ENCODE measurements at regions not wholly inside any gene's neighbourhood (a gene's known extent, or its start where the extent isn't known, plus 50 kb on each side); places are given as distances from the start of the nearest gene placed in this dataset.

DNA sequence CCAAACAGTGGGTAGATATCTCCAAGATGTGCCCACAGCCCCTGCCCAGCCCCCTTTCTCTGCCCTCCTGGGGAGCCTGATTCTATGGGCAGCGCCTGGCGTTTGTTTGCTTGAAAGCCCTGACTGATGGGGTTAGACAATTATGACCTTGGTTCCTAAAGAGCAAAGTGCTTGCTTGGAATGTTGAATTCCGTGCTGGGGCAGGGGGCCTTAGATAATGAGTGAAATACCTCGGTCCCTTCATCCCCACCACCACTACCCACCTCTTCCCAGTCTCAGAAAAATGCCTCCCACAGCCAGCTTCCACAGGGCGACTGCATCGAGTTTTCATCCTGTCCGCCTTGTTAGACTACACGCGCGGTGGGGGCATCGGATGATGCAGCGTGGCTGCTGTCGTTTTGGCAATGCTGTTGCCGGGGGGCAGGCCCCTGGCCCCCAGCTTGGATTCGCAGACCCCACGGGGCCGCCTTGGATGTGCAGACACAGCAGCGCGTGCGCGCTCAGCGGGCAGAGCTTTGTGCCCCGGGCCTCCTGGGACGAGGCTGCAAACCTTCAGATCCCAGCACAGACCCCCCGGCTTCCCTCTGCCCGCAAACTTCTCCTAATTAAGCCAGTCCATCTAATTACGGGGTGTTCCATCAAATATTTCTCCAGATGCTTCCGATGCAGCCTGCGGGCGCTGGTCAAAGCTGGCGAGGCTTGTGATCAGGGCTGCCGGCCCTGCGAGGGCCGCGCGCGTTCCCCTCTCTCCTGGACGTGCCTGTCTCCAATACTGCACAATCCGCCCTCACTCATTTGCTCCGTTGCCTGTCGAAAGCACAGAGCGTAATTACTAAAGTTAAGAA is 86.1 kb downstream of the LINC00237 start (continued):
- TF ChIP-seq BCL6 (CRISPR knock-in tag; IDR thresholded peaks at IDR 0.05) (peak; percentile 97), ZBTB3 (CRISPR knock-in tag; IDR thresholded peaks at IDR 0.05; ENCODE audit: borderline replicate concordance, low read depth) (no peak), ZNF607 (CRISPR knock-in tag; IDR thresholded peaks at IDR 0.05; ENCODE audit: borderline replicate concordance) (no peak), TCF7L2 (IDR thresholded peaks at IDR 0.05; ENCODE audit: low read depth, low read length) (no peak), SCMH1 (CRISPR knock-in tag; IDR thresholded peaks at IDR 0.05; ENCODE audit: borderline replicate concordance) (no peak), ZIK1 (CRISPR knock-in tag; IDR thresholded peaks at IDR 0.05; ENCODE audit: borderline replicate concordance, low read depth) (0 out of 2 replicates have a peak, but pooled peaks have one; percentile 12), SMARCC2 (IDR thresholded peaks at IDR 0.05) (no peak), SNRNP70 (IDR thresholded peaks at IDR 0.05; ENCODE audit: low read depth, low read length) (no peak), FOXJ3 (CRISPR knock-in tag; IDR thresholded peaks at IDR 0.05; ENCODE audit: borderline replicate concordance) (no peak), IKZF4 (CRISPR knock-in tag; IDR thresholded peaks at IDR 0.05; ENCODE audit: borderline replicate concordance, low read depth, not compliant biosample characterization) (no peak), NCOA5 (CRISPR knock-in tag; IDR thresholded peaks at IDR 0.05) (no peak), NBN (conservative IDR thresholded peaks at IDR 0.05) (no peak), HCFC1 (IDR thresholded peaks at IDR 0.05; ENCODE audit: low read depth, low read length) (no peak), ZFP41 (CRISPR knock-in tag; IDR thresholded peaks at IDR 0.05; ENCODE audit: borderline replicate concordance) (no peak)
- TF ChIP-seq, protein P1, sequence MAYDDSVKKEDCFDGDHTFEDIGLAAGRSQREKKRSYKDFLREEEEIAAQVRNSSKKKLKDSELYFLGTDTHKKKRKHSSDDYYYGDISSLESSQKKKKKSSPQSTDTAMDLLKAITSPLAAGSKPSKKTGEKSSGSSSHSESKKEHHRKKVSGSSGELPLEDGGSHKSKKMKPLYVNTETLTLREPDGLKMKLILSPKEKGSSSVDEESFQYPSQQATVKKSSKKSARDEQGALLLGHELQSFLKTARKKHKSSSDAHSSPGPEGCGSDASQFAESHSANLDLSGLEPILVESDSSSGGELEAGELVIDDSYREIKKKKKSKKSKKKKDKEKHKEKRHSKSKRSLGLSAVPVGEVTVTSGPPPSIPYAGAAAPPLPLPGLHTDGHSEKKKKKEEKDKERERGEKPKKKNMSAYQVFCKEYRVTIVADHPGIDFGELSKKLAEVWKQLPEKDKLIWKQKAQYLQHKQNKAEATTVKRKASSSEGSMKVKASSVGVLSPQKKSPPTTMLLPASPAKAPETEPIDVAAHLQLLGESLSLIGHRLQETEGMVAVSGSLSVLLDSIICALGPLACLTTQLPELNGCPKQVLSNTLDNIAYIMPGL (CRISPR knock-in tag; IDR thresholded peaks at IDR 0.05; ENCODE audit: borderline replicate concordance in 1 of 2, low read depth in 1 of 2): no peak
- TF ChIP-seq, protein P2, sequence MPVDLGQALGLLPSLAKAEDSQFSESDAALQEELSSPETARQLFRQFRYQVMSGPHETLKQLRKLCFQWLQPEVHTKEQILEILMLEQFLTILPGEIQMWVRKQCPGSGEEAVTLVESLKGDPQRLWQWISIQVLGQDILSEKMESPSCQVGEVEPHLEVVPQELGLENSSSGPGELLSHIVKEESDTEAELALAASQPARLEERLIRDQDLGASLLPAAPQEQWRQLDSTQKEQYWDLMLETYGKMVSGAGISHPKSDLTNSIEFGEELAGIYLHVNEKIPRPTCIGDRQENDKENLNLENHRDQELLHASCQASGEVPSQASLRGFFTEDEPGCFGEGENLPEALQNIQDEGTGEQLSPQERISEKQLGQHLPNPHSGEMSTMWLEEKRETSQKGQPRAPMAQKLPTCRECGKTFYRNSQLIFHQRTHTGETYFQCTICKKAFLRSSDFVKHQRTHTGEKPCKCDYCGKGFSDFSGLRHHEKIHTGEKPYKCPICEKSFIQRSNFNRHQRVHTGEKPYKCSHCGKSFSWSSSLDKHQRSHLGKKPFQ (CRISPR knock-in tag; IDR thresholded peaks at IDR 0.05; ENCODE audit: insufficient replicate concordance): no peak
- TF ChIP-seq, protein P3, sequence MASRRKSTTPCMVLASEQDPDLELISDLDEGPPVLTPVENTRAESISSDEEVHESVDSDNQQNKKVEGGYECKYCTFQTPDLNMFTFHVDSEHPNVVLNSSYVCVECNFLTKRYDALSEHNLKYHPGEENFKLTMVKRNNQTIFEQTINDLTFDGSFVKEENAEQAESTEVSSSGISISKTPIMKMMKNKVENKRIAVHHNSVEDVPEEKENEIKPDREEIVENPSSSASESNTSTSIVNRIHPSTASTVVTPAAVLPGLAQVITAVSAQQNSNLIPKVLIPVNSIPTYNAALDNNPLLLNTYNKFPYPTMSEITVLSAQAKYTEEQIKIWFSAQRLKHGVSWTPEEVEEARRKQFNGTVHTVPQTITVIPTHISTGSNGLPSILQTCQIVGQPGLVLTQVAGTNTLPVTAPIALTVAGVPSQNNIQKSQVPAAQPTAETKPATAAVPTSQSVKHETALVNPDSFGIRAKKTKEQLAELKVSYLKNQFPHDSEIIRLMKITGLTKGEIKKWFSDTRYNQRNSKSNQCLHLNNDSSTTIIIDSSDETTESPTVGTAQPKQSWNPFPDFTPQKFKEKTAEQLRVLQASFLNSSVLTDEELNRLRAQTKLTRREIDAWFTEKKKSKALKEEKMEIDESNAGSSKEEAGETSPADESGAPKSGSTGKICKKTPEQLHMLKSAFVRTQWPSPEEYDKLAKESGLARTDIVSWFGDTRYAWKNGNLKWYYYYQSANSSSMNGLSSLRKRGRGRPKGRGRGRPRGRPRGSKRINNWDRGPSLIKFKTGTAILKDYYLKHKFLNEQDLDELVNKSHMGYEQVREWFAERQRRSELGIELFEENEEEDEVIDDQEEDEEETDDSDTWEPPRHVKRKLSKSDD (CRISPR knock-in tag; IDR thresholded peaks at IDR 0.05; ENCODE audit: low read depth): no peak
- TF ChIP-seq, protein P4, sequence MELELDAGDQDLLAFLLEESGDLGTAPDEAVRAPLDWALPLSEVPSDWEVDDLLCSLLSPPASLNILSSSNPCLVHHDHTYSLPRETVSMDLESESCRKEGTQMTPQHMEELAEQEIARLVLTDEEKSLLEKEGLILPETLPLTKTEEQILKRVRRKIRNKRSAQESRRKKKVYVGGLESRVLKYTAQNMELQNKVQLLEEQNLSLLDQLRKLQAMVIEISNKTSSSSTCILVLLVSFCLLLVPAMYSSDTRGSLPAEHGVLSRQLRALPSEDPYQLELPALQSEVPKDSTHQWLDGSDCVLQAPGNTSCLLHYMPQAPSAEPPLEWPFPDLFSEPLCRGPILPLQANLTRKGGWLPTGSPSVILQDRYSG (CRISPR knock-in tag; IDR thresholded peaks at IDR 0.05): no peak
- TF ChIP-seq, protein P5, sequence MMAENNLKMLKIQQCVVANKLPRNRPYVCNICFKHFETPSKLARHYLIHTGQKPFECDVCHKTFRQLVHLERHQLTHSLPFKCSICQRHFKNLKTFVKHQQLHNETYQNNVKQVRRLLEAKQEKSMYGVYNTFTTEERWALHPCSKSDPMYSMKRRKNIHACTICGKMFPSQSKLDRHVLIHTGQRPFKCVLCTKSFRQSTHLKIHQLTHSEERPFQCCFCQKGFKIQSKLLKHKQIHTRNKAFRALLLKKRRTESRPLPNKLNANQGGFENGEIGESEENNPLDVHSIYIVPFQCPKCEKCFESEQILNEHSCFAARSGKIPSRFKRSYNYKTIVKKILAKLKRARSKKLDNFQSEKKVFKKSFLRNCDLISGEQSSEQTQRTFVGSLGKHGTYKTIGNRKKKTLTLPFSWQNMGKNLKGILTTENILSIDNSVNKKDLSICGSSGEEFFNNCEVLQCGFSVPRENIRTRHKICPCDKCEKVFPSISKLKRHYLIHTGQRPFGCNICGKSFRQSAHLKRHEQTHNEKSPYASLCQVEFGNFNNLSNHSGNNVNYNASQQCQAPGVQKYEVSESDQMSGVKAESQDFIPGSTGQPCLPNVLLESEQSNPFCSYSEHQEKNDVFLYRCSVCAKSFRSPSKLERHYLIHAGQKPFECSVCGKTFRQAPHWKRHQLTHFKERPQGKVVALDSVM (CRISPR knock-in tag; IDR thresholded peaks at IDR 0.05): no peak
